Fibroblast of lung (primary cell): ENCODE measurements at regions not wholly inside any gene's neighbourhood (a gene's known extent, or its start where the extent isn't known, plus 50 kb on each side); places are given as distances from the start of the nearest gene placed in this dataset.

Experiments used
- CTCF ChIP-seq, 2 donors: IDR thresholded peaks in 1 of 2; conservative IDR thresholded peaks in 1 of 2; 1 replicate in 1 of 2; 2 replicates in 1 of 2; pipeline ENCODE4 v1.5.1; 2011 to 2012; ENCODE audit warnings: low read length in 2 of 2, control low read depth in 1 of 2, inconsistent platforms in 1 of 2, low read depth in 1 of 2, mild to moderate bottlenecking in 1 of 2
- EZH2 ChIP-seq: IDR thresholded peaks from 2 replicates; pipeline ENCODE4 v1.5.1; 2012; ENCODE audit warnings: low read length, control low read depth, mild to moderate bottlenecking; ENCODE audit errors: missing control alignments

DNA sequence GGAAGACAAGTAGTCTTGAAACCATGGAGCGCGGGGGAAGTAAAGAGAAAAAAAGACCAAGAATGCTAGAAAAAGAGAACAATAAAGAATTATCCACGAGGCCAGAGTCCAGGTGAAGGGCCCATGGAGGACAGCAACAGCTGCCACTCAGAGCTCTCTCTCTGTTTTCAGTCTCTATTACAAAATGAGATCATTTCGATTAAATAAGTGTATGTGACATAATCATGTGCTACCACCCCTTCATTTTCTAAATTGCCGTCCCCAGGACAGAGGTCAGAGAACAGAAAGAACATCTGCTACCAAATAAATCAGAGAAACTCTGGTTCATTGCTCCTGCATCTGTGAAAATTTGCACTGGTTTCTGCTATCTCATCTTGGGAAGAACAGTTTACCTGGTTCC is 838.7 kb downstream of the RNF144A start:
- TF ChIP-seq CTCF (conservative IDR thresholded peaks at IDR 0.05 in 1 of 2, IDR thresholded peaks at IDR 0.05 in 1 of 2; ENCODE audit: low read depth in 1 of 2, low read length in 2 of 2) (no peak), EZH2 (no peak)
